HCT116 (cell line): ENCODE measurements at regions not wholly inside any gene's neighbourhood (a gene's known extent, or its start where the extent isn't known, plus 50 kb on each side); places are given as distances from the start of the nearest gene placed in this dataset.

Source experiments
- ATAC-seq: fragments of 200-7000 bp; cut with Tn5 transposase; 2 replicates; pipeline ENCODE4 v1.9.1; 2020; ENCODE audit warnings: mild to moderate bottlenecking, moderate library complexity
- BruUV-seq: library from RNA; stranded (reverse); fragments of 400-500 nt; replicated peaks from 2 replicates; lab custom pipeline; 2021; lab: Mats Ljungman, UMichigan
- CTCF ChIA-PET: fragments of 300-600 bp; sonication (Branson Sonifier 250); formaldehyde crosslinking; loops from one replicate; lab custom pipeline; 2021; ENCODE audit warnings: antibody characterized with exemption; lab: Charles Lee
- POLR2A ChIA-PET: fragments of 300-600, 350-600 bp; sonication (Branson Sonifier 250); formaldehyde crosslinking; loops from one replicate; lab custom pipeline; 2021; ENCODE audit warnings: antibody characterized with exemption; lab: Charles Lee
- RAD21 ChIA-PET, 2 experiments: fragments of 300-600 bp; sonication (Branson Sonifier 250); formaldehyde crosslinking; loops; one replicate each; lab custom pipeline; 2023; ENCODE audit warnings: low total read pairs in 2 of 2; ENCODE audit not compliant: uncharacterized antibody in 2 of 2, unreplicated experiment in 2 of 2, low non-redundant PET in 1 of 2; lab: Charles Lee
- DNase-seq: peaks from one replicate; pipeline ENCODE4 v3.0.0-alpha.2; 2010; ENCODE audit warnings: low read depth, low spot score
- H2AFZ ChIP-seq: fragments of 200-600 bp; shearing (Covaris generic), sonication (generic); 2 replicates; pipeline ENCODE4 v1.6.1; 2017; ENCODE audit warnings: low read depth, mixed run types, mixed read lengths, antibody characterized with exemption, low read length; ENCODE audit not compliant: poor library complexity, severe bottlenecking
- H3K27ac ChIP-seq: 2 replicates; pipeline ENCODE4 v1.5.1; 2012; ENCODE audit warnings: low read depth, low read length
- H3K27me3 ChIP-seq: fragments of 200-600 bp; sonication (generic); 2 replicates; pipeline ENCODE4 v1.6.1; 2016; ENCODE audit warnings: mixed run types, low read length, mixed read lengths; ENCODE audit not compliant: insufficient read depth
- H3K36me3 ChIP-seq, 2 experiments: fragments of 200-500 bp in 1 of 2; fragments of 200-600 bp in 1 of 2; sonication (Bioruptor generic) in 1 of 2; sonication (generic) in 1 of 2; 2 replicates each; pipeline versions ENCODE4 v1.5.1 to v1.6.1; 2014 to 2016; ENCODE audit warnings: low read length in 2 of 2, inconsistent platforms in 1 of 2, mixed read lengths in 1 of 2, mixed run types in 1 of 2; ENCODE audit not compliant: insufficient read depth in 2 of 2, control insufficient read depth in 1 of 2
- H3K4me1 ChIP-seq, 2 experiments: fragments of 200-600 bp in 1 of 2; sonication (generic) in 1 of 2; 2 replicates each; pipeline versions ENCODE4 v1.5.1 to v1.6.1; 2012 to 2017; ENCODE audit warnings: low read length in 2 of 2, inconsistent platforms in 1 of 2, mild to moderate bottlenecking in 1 of 2, mixed read lengths in 1 of 2, mixed run types in 1 of 2, moderate library complexity in 1 of 2; ENCODE audit not compliant: insufficient read depth in 2 of 2, control insufficient read depth in 1 of 2
- H3K4me2 ChIP-seq: fragments of 200-600 bp; sonication (generic); 2 replicates; pipeline ENCODE4 v1.6.1; 2017; ENCODE audit warnings: mixed run types, low read length, mixed read lengths
- H3K4me3 ChIP-seq, 2 experiments: fragments of 200-600 bp in 1 of 2; sonication (generic) in 1 of 2; replicated peaks in 1 of 2; 2 replicates each; pipeline ENCODE4 v1.5.1; 2011 to 2016; ENCODE audit warnings: low read length in 2 of 2, control low read depth in 1 of 2, low read depth in 1 of 2, mild to moderate bottlenecking in 1 of 2, mixed read lengths in 1 of 2, mixed run types in 1 of 2
- H3K79me2 ChIP-seq: fragments of 200-600 bp; sonication (generic); 2 replicates; pipeline ENCODE4 v1.6.1; 2017; ENCODE audit warnings: mild to moderate bottlenecking, mixed run types, low read length, moderate library complexity, mixed read lengths; ENCODE audit not compliant: insufficient read depth
- H3K9ac ChIP-seq: fragments of 200-600 bp; sonication (generic); 2 replicates; pipeline ENCODE4 v1.6.1; 2016; ENCODE audit warnings: low read length, mixed read lengths
- H3K9me2 ChIP-seq: fragments of 200-600 bp; sonication (generic), shearing (Covaris generic); 2 replicates; pipeline ENCODE4 v1.6.1; 2017; ENCODE audit warnings: mixed run types, mild to moderate bottlenecking, moderate library complexity; ENCODE audit not compliant: insufficient read depth
- H3K9me3 ChIP-seq, 2 experiments: fragments of 200-500 bp in 1 of 2; fragments of 200-600 bp in 1 of 2; sonication (Bioruptor generic) in 1 of 2; sonication (generic) in 1 of 2; 2 replicates each; pipeline ENCODE4 v1.6.1; 2014 to 2017; ENCODE audit warnings: low read length in 2 of 2, mixed read lengths in 2 of 2, inconsistent platforms in 1 of 2, low read depth in 1 of 2, mild to moderate bottlenecking in 1 of 2, mixed run types in 1 of 2, moderate library complexity in 1 of 2; ENCODE audit not compliant: control insufficient read depth in 1 of 2, insufficient read depth in 1 of 2
- H4K20me1 ChIP-seq: fragments of 200-600 bp; sonication (generic), shearing (Covaris generic); 2 replicates; pipeline ENCODE4 v1.6.1; 2017; ENCODE audit warnings: mixed run types, mild to moderate bottlenecking, moderate library complexity; ENCODE audit not compliant: insufficient read depth
- CTCF ChIP-seq, 3 experiments: fragments of 200-600 bp in 1 of 3; sonication (generic) in 1 of 3; IDR thresholded peaks in 2 of 3; conservative IDR thresholded peaks in 1 of 3; 2 replicates each; pipeline ENCODE4 v1.5.1; 2012 to 2017; ENCODE audit warnings: low read depth in 2 of 3, low read length in 2 of 3, antibody characterized with exemption in 1 of 3, borderline replicate concordance in 1 of 3, control low read depth in 1 of 3, mild to moderate bottlenecking in 1 of 3, mixed read lengths in 1 of 3, mixed run types in 1 of 3, moderate library complexity in 1 of 3; ENCODE audit not compliant: insufficient read depth in 1 of 3
- MAX ChIP-seq: IDR thresholded peaks from 2 replicates; pipeline ENCODE4 v1.6.1; 2012
- POLR2AphosphoS5 ChIP-seq: IDR thresholded peaks from 2 replicates; pipeline ENCODE4 v1.6.1; 2011; ENCODE audit warnings: mild to moderate bottlenecking, low read depth, low read length, moderate library complexity
- RAD21 ChIP-seq: IDR thresholded peaks from 2 replicates; pipeline ENCODE4 v1.6.1; 2012; ENCODE audit warnings: low read depth, mild to moderate bottlenecking
- REST ChIP-seq: IDR thresholded peaks from 2 replicates; pipeline ENCODE4 v1.6.1; 2012; ENCODE audit warnings: low read depth
- YY1 ChIP-seq: IDR thresholded peaks from 2 replicates; pipeline ENCODE4 v1.6.1; 2011; ENCODE audit warnings: low read length, low read depth, moderate library complexity, mild to moderate bottlenecking; ENCODE audit not compliant: insufficient replicate concordance; ENCODE audit errors: extremely low read depth
- ZBTB33 ChIP-seq: IDR thresholded peaks from 2 replicates; pipeline ENCODE4 v1.6.1; 2011; ENCODE audit warnings: mild to moderate bottlenecking, low read length, moderate library complexity; ENCODE audit not compliant: insufficient replicate concordance; ENCODE audit errors: extremely low read depth
- intact Hi-C: fragments of 100-400 bp; cut with micrococcal nuclease; formaldehyde crosslinking; loops from 2 replicates; pipeline ENCODE4 v1.10.0; 2022

- Histone ChIP-seq H3K4me3 (no peak overlapping the region), H3K79me2 (no peaks in the 10 kb centered on the region), H3K4me2 (no peak overlapping the region), H3K27ac (no peak overlapping the region), H3K9me3 (no peaks in the 10 kb centered on the region), H3K27me3 (peaks cover 15% of the 10 kb centered on the region), H3K9ac (no peak overlapping the region), H4K20me1 (no peaks in the 10 kb centered on the region), H3K4me1 (no peaks in the 10 kb centered on the region), H3K9me2 (no peaks in the 10 kb centered on the region), H3K36me3 (no peaks in the 10 kb centered on the region), H2AFZ (no peak overlapping the region)
- RAD21 ChIA-PET: no interaction called here
- no peak for TF ChIP-seq ZBTB33
- no peak for TF ChIP-seq POLR2AphosphoS5
- TF ChIP-seq CTCF (IDR thresholded peaks at IDR 0.05 in 2 of 3, conservative IDR thresholded peaks at IDR 0.05 in 1 of 3; ENCODE audit: borderline replicate concordance in 1 of 3, insufficient read depth in 1 of 3, low read depth in 2 of 3, low read length in 2 of 3): peak; percentile 35 to 66 (median 61); a peak in 5 of 6 replicates
- no peak for TF ChIP-seq YY1
- TF ChIP-seq RAD21: peak; percentile 53
- no peak for TF ChIP-seq MAX
- no peak for TF ChIP-seq REST
- DNase-seq: peak; percentile 4
- CTCF ChIA-PET: interaction anchor here (0.7 to 1.0 kb wide), 3 partner anchors 191 to 746 kb away, joined by 3 to 4 read pairs (median 3); no protein-coding TSS in a partner anchor
- no TSS peak for BruUV-seq
- POLR2A ChIA-PET: no interaction called here
- peak; percentile 83 for ATAC-seq
- intact Hi-C loops: loop anchor here (1.0 to 10.0 kb wide), 3 partner anchors 446 to 1208 kb away; no protein-coding TSS in a partner anchor
Measured at GRCh38 chr9:85142968-85143367, 473.4 kb downstream of the NTRK2 start.
